Astrocyte (in vitro differentiated cells and primary cell): ENCODE measurements at regions not wholly inside any gene's neighbourhood (a gene's known extent, or its start where the extent isn't known, plus 50 kb on each side); places are given as distances from the start of the nearest gene placed in this dataset.
"Not testable (repeated sequence)": the region's sequence is repeated elsewhere in the genome, so short reads cannot be mapped to it uniquely, and the experiment has no call there.

Experiments
- DNase-seq: peaks from one replicate; pipeline ENCODE4 v3.0.0-alpha.2; 2010; ENCODE audit warnings: low read depth
- FAIRE-seq: peaks from 2 replicates; lab custom pipeline; 2011; peaks lifted over from hg19 to GRCh38; lab: Jason Lieb, UNC
- H2AFZ ChIP-seq: 2 replicates; pipeline ENCODE4 v1.6.0; 2012; ENCODE audit warnings: low read depth, low read length, inconsistent platforms
- H3K27ac ChIP-seq: 2 replicates; pipeline ENCODE4 v1.5.1; 2011; ENCODE audit warnings: low read depth, low read length, inconsistent platforms
- H3K27me3 ChIP-seq: 2 replicates; pipeline ENCODE4 v1.6.0; 2011; ENCODE audit warnings: low read length, inconsistent platforms; ENCODE audit not compliant: insufficient read depth
- H3K36me3 ChIP-seq: 2 replicates; pipeline ENCODE4 v1.5.1; 2011; ENCODE audit warnings: low read length, inconsistent platforms; ENCODE audit not compliant: insufficient read depth
- H3K4me1 ChIP-seq: 2 replicates; pipeline ENCODE4 v1.5.1; 2011; ENCODE audit warnings: low read length, inconsistent platforms; ENCODE audit not compliant: insufficient read depth
- H3K4me2 ChIP-seq: 2 replicates; pipeline ENCODE4 v1.6.0; 2012; ENCODE audit warnings: low read length, inconsistent platforms
- H3K4me3 ChIP-seq: 2 replicates; pipeline ENCODE4 v1.5.1; 2011; ENCODE audit warnings: low read depth, mild to moderate bottlenecking, low read length, inconsistent platforms; ENCODE audit not compliant: insufficient read depth
- H3K79me2 ChIP-seq: 2 replicates; pipeline ENCODE4 v1.6.0; 2012; ENCODE audit warnings: mild to moderate bottlenecking, low read length, inconsistent platforms; ENCODE audit not compliant: insufficient read depth
- H3K9ac ChIP-seq: 2 replicates; pipeline ENCODE4 v1.6.0; 2012; ENCODE audit warnings: mild to moderate bottlenecking, low read length, inconsistent platforms
- H3K9me3 ChIP-seq: 2 replicates; pipeline ENCODE4 v1.5.1; 2012; ENCODE audit warnings: low read depth, mild to moderate bottlenecking, low read length, inconsistent platforms; ENCODE audit not compliant: insufficient read depth
- H4K20me1 ChIP-seq: 2 replicates; pipeline ENCODE4 v1.6.0; 2012; ENCODE audit warnings: low read length, inconsistent platforms; ENCODE audit not compliant: insufficient read depth
- H3K27ac Mint-ChIP-seq: one replicate; pipeline ENCODE4 v1.8.0; 2021; ENCODE audit warnings: mild to moderate bottlenecking, mixed read lengths; ENCODE audit not compliant: unreplicated experiment
- H3K27me3 Mint-ChIP-seq: one replicate; pipeline ENCODE4 v1.8.0; 2021; ENCODE audit warnings: low read depth, mixed read lengths; ENCODE audit not compliant: unreplicated experiment
- H3K36me3 Mint-ChIP-seq: one replicate; pipeline ENCODE4 v1.8.0; 2021; ENCODE audit warnings: low read depth, mixed read lengths; ENCODE audit not compliant: unreplicated experiment
- H3K4me1 Mint-ChIP-seq: one replicate; pipeline ENCODE4 v1.8.0; 2021; ENCODE audit warnings: low read depth, mixed read lengths; ENCODE audit not compliant: unreplicated experiment
- H3K4me3 Mint-ChIP-seq: one replicate; pipeline ENCODE4 v1.8.0; 2021; ENCODE audit warnings: mild to moderate bottlenecking, moderate library complexity, mixed read lengths; ENCODE audit not compliant: unreplicated experiment
- H3K9me3 Mint-ChIP-seq: one replicate; pipeline ENCODE4 v1.8.0; 2021; ENCODE audit warnings: mild to moderate bottlenecking, mixed read lengths; ENCODE audit not compliant: unreplicated experiment
- CTCF ChIP-seq: IDR thresholded peaks from 2 replicates; pipeline ENCODE4 v1.5.1; 2011; ENCODE audit warnings: low read depth, mild to moderate bottlenecking, inconsistent platforms, low read length, moderate library complexity; ENCODE audit not compliant: insufficient read depth
- EZH2 ChIP-seq: IDR thresholded peaks from 2 replicates; pipeline ENCODE4 v1.6.1; 2012; ENCODE audit warnings: mild to moderate bottlenecking, low read length, inconsistent platforms; ENCODE audit not compliant: insufficient read depth

DNA sequence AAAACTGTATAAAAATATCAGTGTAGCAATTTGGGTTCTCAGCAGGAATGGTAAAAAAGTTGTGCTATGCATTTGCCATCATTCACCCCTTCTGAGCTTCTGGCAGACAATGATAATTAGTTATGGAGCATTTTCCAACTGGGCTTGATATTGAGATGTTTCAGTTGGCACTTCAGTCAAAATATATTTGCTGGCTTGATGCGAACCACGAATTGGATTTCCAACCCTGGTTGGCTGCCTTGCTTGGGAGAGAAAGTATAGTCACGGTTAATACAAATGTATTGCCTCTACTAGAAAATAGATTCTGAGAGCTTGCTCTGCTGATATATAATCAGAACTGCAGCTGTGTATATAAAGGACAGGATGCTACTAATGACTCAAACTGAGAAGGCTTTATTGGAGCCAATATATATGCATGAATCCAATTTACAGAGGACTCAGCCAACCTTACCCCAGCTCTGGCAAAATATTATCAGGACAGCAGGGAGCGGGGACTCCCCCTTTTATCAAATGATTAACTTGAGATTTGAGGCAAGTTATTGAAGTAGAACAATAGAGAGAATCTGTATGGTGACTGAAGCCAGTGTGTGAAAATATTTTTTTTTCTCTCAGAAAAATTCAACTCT is 219.8 kb upstream of the SMIM30 start:
- H3K4me3 ChIP-seq, result no peak overlapping the region
- no peak overlapping the region for H3K27ac Mint-ChIP-seq
- H3K4me1 Mint-ChIP-seq, result no peaks in the 10 kb centered on the region
- H3K27ac ChIP-seq, result no peak overlapping the region
- H3K27me3 Mint-ChIP-seq, result no peaks in the 10 kb centered on the region
- no peak overlapping the region for H2AFZ ChIP-seq
- TF ChIP-seq EZH2, result no peak
- no peak for TF ChIP-seq CTCF
- H3K79me2 ChIP-seq, result no peaks in the 10 kb centered on the region
- no peaks in the 10 kb centered on the region for H3K9me3 ChIP-seq
- no peaks in the 10 kb centered on the region for H3K4me1 ChIP-seq
- no peak overlapping the region for H3K9ac ChIP-seq
- H3K4me3 Mint-ChIP-seq, result no peak overlapping the region
- no peak overlapping the region for H3K4me2 ChIP-seq
- H3K36me3 Mint-ChIP-seq, result no peaks in the 10 kb centered on the region
- no peaks in the 10 kb centered on the region for H3K27me3 ChIP-seq
- H3K36me3 ChIP-seq, result no peaks in the 10 kb centered on the region
- H3K9me3 Mint-ChIP-seq, result peaks cover 7% of the 10 kb centered on the region
- DNase-seq, result no peak
- FAIRE-seq, result no peak
- H4K20me1 ChIP-seq, result no peaks in the 10 kb centered on the region

- H3K27ac Mint-ChIP-seq, H3K36me3 Mint-ChIP-seq, H3K4me3 ChIP-seq, H3K27me3 ChIP-seq, H2AFZ ChIP-seq, H4K20me1 ChIP-seq, DNase-seq, FAIRE-seq, H3K4me1 Mint-ChIP-seq, H3K27ac ChIP-seq, H3K4me2 ChIP-seq, H3K9me3 ChIP-seq, H3K9ac ChIP-seq, H3K27me3 Mint-ChIP-seq, H3K4me3 Mint-ChIP-seq, H3K4me1 ChIP-seq, H3K36me3 ChIP-seq, H3K79me2 ChIP-seq: not testable (repeated sequence)
- peaks cover 11% of the 10 kb centered on the region for H3K9me3 Mint-ChIP-seq
These were observed 218.5 kb upstream of the SMIM30 start for GRCh38 chr7:113336838-113337237.

- DNase-seq, result no peak
- no peaks in the 10 kb centered on the region for H4K20me1 ChIP-seq
- no peak for FAIRE-seq
- no peak overlapping the region for H3K4me3 Mint-ChIP-seq
- H3K27me3 Mint-ChIP-seq, result no peaks in the 10 kb centered on the region
- no peak overlapping the region for H3K4me3 ChIP-seq
- no peaks in the 10 kb centered on the region for H3K36me3 ChIP-seq
- no peaks in the 10 kb centered on the region for H3K9me3 ChIP-seq
- peaks cover 4% of the 10 kb centered on the region for H3K9me3 Mint-ChIP-seq
- H3K36me3 Mint-ChIP-seq, result peaks cover 2% of the 10 kb centered on the region
- no peak overlapping the region for H3K27ac Mint-ChIP-seq
- no peaks in the 10 kb centered on the region for H3K27me3 ChIP-seq
- H3K9ac ChIP-seq, result no peak overlapping the region
- no peak overlapping the region for H3K4me2 ChIP-seq
- no peak for TF ChIP-seq EZH2
- TF ChIP-seq CTCF, result no peak
- no peak overlapping the region for H2AFZ ChIP-seq
- no peaks in the 10 kb centered on the region for H3K4me1 Mint-ChIP-seq
- no peaks in the 10 kb centered on the region for H3K4me1 ChIP-seq
- no peak overlapping the region for H3K27ac ChIP-seq
- no peaks in the 10 kb centered on the region for H3K79me2 ChIP-seq
These were observed 213.0 kb upstream of the SMIM30 start for GRCh38 chr7:113331155-113331898.
